K562 (cell line): ENCODE measurements at regions not wholly inside any gene's neighbourhood (a gene's known extent, or its start where the extent isn't known, plus 50 kb on each side); places are given as distances from the start of the nearest gene placed in this dataset.

Source experiments
- ATAC-seq: fragments of 200-7000 bp; cut with Tn5 transposase; 3 replicates; pipeline ENCODE4 v1.9.1; 2020; ENCODE audit warnings: moderate library complexity
- BruUV-seq: library from RNA; stranded (reverse); fragments of 400-500 nt; replicated peaks from 2 replicates; lab custom pipeline; 2021; lab: Mats Ljungman, UMichigan
- CTCF ChIA-PET: fragments of 300-600 bp; formaldehyde crosslinking; extraction: SDS; loops from one replicate; lab custom pipeline; 2021; ENCODE audit warnings: low intra/inter-chr PET ratio; lab: Yijun Ruan, JAX
- POLR2A ChIA-PET: fragments of 300-600, 350-650 bp; sonication (Branson Sonifier 250); formaldehyde crosslinking; extraction: SDS; loops from one replicate; lab custom pipeline; 2021; ENCODE audit warnings: antibody characterized with exemption, inconsistent platforms; lab: Yijun Ruan, JAX
- DNase-seq, 4 experiments: peaks; one replicate each; pipeline versions ENCODE4 v3.0.0 to v3.0.0-alpha.2; 2011 to 2018; ENCODE audit warnings: low spot score in 3 of 4, mixed read lengths in 3 of 4; ENCODE audit errors: extremely low read depth in 1 of 4
- FAIRE-seq: peaks from 2 replicates; lab custom pipeline; 2011; peaks lifted over from hg19 to GRCh38; lab: Jason Lieb, UNC
- H2AFZ ChIP-seq: 2 replicates; pipeline ENCODE4 v1.6.0; 2011; ENCODE audit warnings: low read depth, low read length, control low read depth, inconsistent platforms
- H3K27ac ChIP-seq: fragments of 200-600 bp; 3 replicates; pipeline ENCODE4 v1.8.0; 2011; ENCODE audit warnings: low read depth, mild to moderate bottlenecking, control low read depth, inconsistent platforms, low read length, moderate library complexity, mixed read lengths; ENCODE audit errors: extremely low read depth
- H3K27me3 ChIP-seq, 2 experiments: fragments of 300-600 bp in 1 of 2; 2 replicates in 1 of 2; 3 replicates in 1 of 2; pipeline versions ENCODE4 v1.6.0 to v1.8.0; 2011; ENCODE audit warnings: inconsistent platforms in 2 of 2, low read length in 2 of 2, mild to moderate bottlenecking in 1 of 2, mixed read lengths in 1 of 2, moderate library complexity in 1 of 2; ENCODE audit not compliant: control insufficient read depth in 2 of 2, insufficient read depth in 2 of 2
- H3K36me3 ChIP-seq: fragments of 300-600 bp; 3 replicates; pipeline ENCODE4 v1.8.0; 2011; ENCODE audit warnings: mild to moderate bottlenecking, low read length, inconsistent platforms; ENCODE audit not compliant: control insufficient read depth, insufficient read depth
- H3K4me1 ChIP-seq, 2 experiments: fragments of 200-600 bp in 1 of 2; replicated peaks in 1 of 2; 2 replicates in 1 of 2; 3 replicates in 1 of 2; pipeline versions ENCODE4 v1.5.1 to v1.8.0; 2011; ENCODE audit warnings: inconsistent platforms in 2 of 2, low read length in 2 of 2, mild to moderate bottlenecking in 1 of 2, mixed read lengths in 1 of 2, moderate library complexity in 1 of 2; ENCODE audit not compliant: control insufficient read depth in 2 of 2, insufficient read depth in 2 of 2
- H3K4me2 ChIP-seq: 2 replicates; pipeline ENCODE4 v1.6.1; 2011; ENCODE audit warnings: low read length, control low read depth, inconsistent platforms, mixed read lengths; ENCODE audit not compliant: insufficient read depth
- H3K4me3 ChIP-seq: fragments of 200-600 bp; sonication (generic), shearing (Covaris generic); 2 replicates; pipeline ENCODE4 v1.5.1; 2016; ENCODE audit warnings: control low read depth, inconsistent platforms
- H3K79me2 ChIP-seq: fragments of 200-600 bp; 3 replicates; pipeline ENCODE4 v1.8.0; 2011; ENCODE audit warnings: low read length, inconsistent platforms; ENCODE audit not compliant: control insufficient read depth, insufficient read depth
- H3K9ac ChIP-seq, 2 experiments: 2 replicates each; pipeline versions ENCODE4 v1.6.0 to v1.6.1; 2011; ENCODE audit warnings: low read depth in 2 of 2, low read length in 2 of 2, control low read depth in 1 of 2, inconsistent platforms in 1 of 2, mild to moderate bottlenecking in 1 of 2, mixed read lengths in 1 of 2; ENCODE audit not compliant: insufficient read depth in 1 of 2
- H3K9me1 ChIP-seq: one replicate; pipeline ENCODE4 v1.6.0; 2011; ENCODE audit warnings: inconsistent platforms, mild to moderate bottlenecking, low read length, moderate library complexity; ENCODE audit not compliant: control insufficient read depth, insufficient read depth
- H3K9me3 ChIP-seq: replicated peaks from 2 replicates; pipeline ENCODE4 v1.5.1; 2011; ENCODE audit warnings: low read depth, low read length, inconsistent platforms; ENCODE audit not compliant: control insufficient read depth, insufficient read depth
- H4K20me1 ChIP-seq: replicated peaks from 2 replicates; pipeline ENCODE4 v1.6.1; 2011; ENCODE audit warnings: low read length, inconsistent platforms, mixed read lengths; ENCODE audit not compliant: control insufficient read depth, insufficient read depth
- ASH1L ChIP-seq: fragments of 450-650 bp; IDR thresholded peaks from 2 replicates; pipeline ENCODE4 v1.6.1; 2018; ENCODE audit warnings: borderline replicate concordance, mild to moderate bottlenecking, low read depth; ENCODE audit not compliant: partially characterized antibody
- ATF2 ChIP-seq: sonication (generic); formaldehyde crosslinking; IDR thresholded peaks from 2 replicates; pipeline ENCODE4 v1.8.1; 2022; ENCODE audit warnings: missing genetic modification reagents
- ATF6 ChIP-seq: sonication (generic); formaldehyde crosslinking; IDR thresholded peaks from 2 replicates; pipeline ENCODE4 v1.4.0; 2020; ENCODE audit warnings: mild to moderate bottlenecking, missing genetic modification reagents
- FOXJ2 ChIP-seq: fragments of 200-800 bp; sonication (Bioruptor generic); IDR thresholded peaks from 2 replicates; pipeline ENCODE4 v1.6.1; 2016; ENCODE audit warnings: missing genetic modification characterization, missing compliant biosample characterization
- GTF2F1 ChIP-seq: IDR thresholded peaks from 2 replicates; pipeline ENCODE4 v1.6.1; 2011; ENCODE audit warnings: low read depth, low read length, improper control_type of control experiment
- HDAC8 ChIP-seq: fragments of 450-650 bp; IDR thresholded peaks from 2 replicates; pipeline ENCODE4 v1.6.1; 2016; ENCODE audit warnings: mild to moderate bottlenecking, missing genetic modification characterization, moderate library complexity, missing compliant biosample characterization
- MTF1 ChIP-seq: fragments of 250-450 bp; sonication (Bioruptor Pico); IDR thresholded peaks from 2 replicates; pipeline ENCODE4 v1.9.0; 2021; ENCODE audit warnings: moderate library complexity, mild to moderate bottlenecking, inconsistent platforms, borderline replicate concordance
- PBX2 ChIP-seq, 2 experiments: IDR thresholded peaks in 1 of 2; conservative IDR thresholded peaks in 1 of 2; 2 replicates each; pipeline ENCODE4 v1.6.1; 2016; ENCODE audit warnings: low read depth in 2 of 2, mild to moderate bottlenecking in 1 of 2, missing compliant biosample characterization in 1 of 2, missing genetic modification characterization in 1 of 2, moderate library complexity in 1 of 2
- SMARCB1 ChIP-seq: IDR thresholded peaks from 2 replicates; pipeline ENCODE4 v1.6.1; 2011; ENCODE audit warnings: improper control_type of control experiment, low read depth; ENCODE audit not compliant: insufficient read length
- STAT5A ChIP-seq: IDR thresholded peaks from 2 replicates; pipeline ENCODE4 v1.6.1; 2012; ENCODE audit warnings: low read length, inconsistent platforms, borderline replicate concordance
- ZEB2 ChIP-seq: fragments of 450-650 bp; IDR thresholded peaks from 2 replicates; pipeline ENCODE4 v1.6.1; 2016
- ZNF551 ChIP-seq: fragments of 250-450 bp; sonication (Bioruptor Pico); IDR thresholded peaks from 2 replicates; pipeline ENCODE4 v1.5.0; 2021; ENCODE audit warnings: mild to moderate bottlenecking, moderate library complexity
- WGBS: fragments of 100-300 bp; shearing (Covaris generic); methylation state at CpG from one replicate; pipeline ENCODE4 v1.1.6; 2016; ENCODE audit warnings: low coverage, mixed read lengths; ENCODE audit not compliant: insufficient coverage; ENCODE audit errors: missing lambda C conversion rate; 5-methylcytosine and 5-hydroxymethylcytosine counted together
- in situ Hi-C: fragments of 300-500 bp; cut with MboI; formaldehyde crosslinking; loops from 4 replicates; pipeline ENCODE4 v1.15.0; 2018; ENCODE audit warnings: inconsistent platforms, mixed read lengths
- intact Hi-C: fragments of 100-400 bp; cut with micrococcal nuclease; formaldehyde crosslinking; loops from 2 replicates; pipeline ENCODE4 v1.14.2; 2022

GRCh38 chr10:125373546-125373945 is 213.2 kb upstream of the CTBP2 start:
- BruUV-seq: no TSS peak
- in situ Hi-C loops: no loop called here
- Histone ChIP-seq H3K9me3 (no peaks in the 10 kb centered on the region), H3K4me1 (peaks cover 0 to 4% of the 10 kb centered on the region in 2 experiments; a peak in 1 of 5 replicates), H3K9ac (no peak overlapping the region), H3K79me2 (no peaks in the 10 kb centered on the region), H3K27ac (no peak overlapping the region), H3K4me2 (no peak overlapping the region), H4K20me1 (no peaks in the 10 kb centered on the region), H3K4me3 (no peak overlapping the region), H2AFZ (no peak overlapping the region), H3K27me3 (peaks cover 0 to 5% of the 10 kb centered on the region in 2 experiments; a peak in 1 of 5 replicates), H3K9me1 (no peaks in the 10 kb centered on the region), H3K36me3 (no peaks in the 10 kb centered on the region)
- CTCF ChIA-PET: no interaction called here
- POLR2A ChIA-PET: no interaction called here
- intact Hi-C loops: no loop called here
- 0% methylated on average over 6 of the region's 6 CpGs for WGBS
- ATAC-seq: no peak
- TF ChIP-seq MTF1 (CRISPR knock-in tag) (no peak), HDAC8 (tag) (no peak), SMARCB1 (no peak), FOXJ2 (tag) (no peak), GTF2F1 (no peak), ATF6 (CRISPR knock-in tag) (no peak), PBX2 (CRISPR knock-in tag; IDR thresholded peaks at IDR 0.05; ENCODE audit: low read depth) (no peak), PBX2 (tag; conservative IDR thresholded peaks at IDR 0.05; ENCODE audit: low read depth) (no peak), ATF2 (CRISPR knock-in tag) (no peak), STAT5A (no peak), ASH1L (no peak), ZNF551 (no peak), ZEB2 (no peak)
- FAIRE-seq: no peak
- DNase-seq: no peak
